ENCODE measurements at regions not wholly inside any gene's neighbourhood (a gene's known extent, or its start where the extent isn't known, plus 50 kb on each side); places are given as distances from the start of the nearest gene placed in this dataset.
"Not testable (repeated sequence)": the region's sequence is repeated elsewhere in the genome, so short reads cannot be mapped to it uniquely, and the experiment has no call there.

GRCh38 chr17:71024172-71024571, 854.8 kb downstream of the KCNJ2 start:
- no peak for DNase-seq (ENCODE audit: low spot score)

- no peak for DNase-seq (ENCODE audit: low spot score)
Observed at GRCh38 chr17:71024969-71025368, 855.6 kb downstream of the KCNJ2 start.

- DNase-seq (ENCODE audit: low spot score), result no peak
Observed at GRCh38 chr17:71029246-71029645, 859.9 kb downstream of the KCNJ2 start.

GRCh38 chr17:71031286-71031685, 862.0 kb downstream of the KCNJ2 start:
- DNase-seq (ENCODE audit: low spot score), result not testable (repeated sequence)

GRCh38 chr17:71032746-71033273, 863.5 kb downstream of the KCNJ2 start:
- no peak for DNase-seq (ENCODE audit: low spot score)

- no peak for DNase-seq (ENCODE audit: low spot score)
Observed at GRCh38 chr17:71033336-71033735, 864.0 kb downstream of the KCNJ2 start.

- no peak for DNase-seq (ENCODE audit: low spot score)
Observed at GRCh38 chr17:71035226-71035625, 865.9 kb downstream of the KCNJ2 start.

GRCh38 chr17:71037386-71037785, 868.1 kb downstream of the KCNJ2 start:
- no peak for DNase-seq (ENCODE audit: low spot score)

GRCh38 chr17:71039391-71039790, 870.1 kb downstream of the KCNJ2 start:
- no peak for DNase-seq (ENCODE audit: low spot score)

GRCh38 chr17:71052971-71053370, 883.6 kb downstream of the KCNJ2 start:
- DNase-seq (ENCODE audit: low spot score), result no peak

GRCh38 chr17:71055128-71055527, 885.8 kb downstream of the KCNJ2 start:
- DNase-seq (ENCODE audit: low spot score), result no peak

- DNase-seq (ENCODE audit: low spot score), result no peak
Observed at GRCh38 chr17:71057448-71057847, 888.1 kb downstream of the KCNJ2 start.

- DNase-seq (ENCODE audit: low spot score), result no peak
Observed at GRCh38 chr17:71057938-71058337, 888.6 kb downstream of the KCNJ2 start.

- DNase-seq (ENCODE audit: low spot score), result no peak
Observed at GRCh38 chr17:71063127-71063526, 893.8 kb downstream of the KCNJ2 start.

- DNase-seq (ENCODE audit: low spot score), result no peak
Observed at GRCh38 chr17:71063559-71063958, 894.2 kb downstream of the KCNJ2 start.

GRCh38 chr17:71067669-71068407, 898.5 kb downstream of the KCNJ2 start:
- no peak for DNase-seq (ENCODE audit: low spot score)

- DNase-seq (ENCODE audit: low spot score), result no peak
Observed at GRCh38 chr17:71068408-71068750, 899.0 kb downstream of the KCNJ2 start.

GRCh38 chr17:71071041-71071440, 901.7 kb downstream of the KCNJ2 start:
- DNase-seq (ENCODE audit: low spot score), result no peak

GRCh38 chr17:71071837-71072236, 902.5 kb downstream of the KCNJ2 start:
- DNase-seq (ENCODE audit: low spot score), result no peak

GRCh38 chr17:71080937-71081336, 911.6 kb downstream of the KCNJ2 start:
- DNase-seq (ENCODE audit: low spot score), result no peak

GRCh38 chr17:71081666-71082065, 912.3 kb downstream of the KCNJ2 start:
- no peak for DNase-seq (ENCODE audit: low spot score)

GRCh38 chr17:71084219-71084618, 914.9 kb downstream of the KCNJ2 start:
- DNase-seq (ENCODE audit: low spot score), result no peak

- DNase-seq (ENCODE audit: low spot score), result no peak
Observed at GRCh38 chr17:71084838-71085237, 915.5 kb downstream of the KCNJ2 start.

All from hematopoietic multipotent progenitor cell treated with erythropoietin and hydrocortisone succinate and interleukin-3 and kit ligand, for 15 days (in vitro differentiated cells).